RWPE1 (cell line): ENCODE measurements at regions not wholly inside any gene's neighbourhood (a gene's known extent, or its start where the extent isn't known, plus 50 kb on each side); places are given as distances from the start of the nearest gene placed in this dataset.

ENCODE experiments used
- CTCF ChIA-PET: fragments of 350-600 bp; sonication (Branson Sonifier 250); formaldehyde crosslinking; extraction: SDS; loops from one replicate; lab custom pipeline; 2021; lab: Yijun Ruan, JAX
- POLR2A ChIA-PET: fragments of 400-600 bp; formaldehyde crosslinking; extraction: SDS; loops from one replicate; lab custom pipeline; 2020; ENCODE audit warnings: antibody characterized with exemption; ENCODE audit not compliant: low non-redundant PET; lab: Yijun Ruan, JAX
- DNase-seq: peaks from one replicate; pipeline ENCODE4 v3.0.0; 2012; ENCODE audit warnings: low spot score
- H3K27ac ChIP-seq: fragments of 450-650 bp; 2 replicates; pipeline ENCODE4 v1.5.1; 2017
- CTCF ChIP-seq: fragments of 450-650 bp; conservative IDR thresholded peaks from 2 replicates; pipeline ENCODE4 v1.5.1; 2017; ENCODE audit warnings: low read depth, mild to moderate bottlenecking

GRCh38 chr16:79868841-79869240 is 268.3 kb upstream of the MAF start:
- ChIA-PET POLR2A (no interaction called here), CTCF (interaction anchor here (0.6 kb wide), 1 partner anchor 812 kb away, joined by 3 read pairs; no protein-coding TSS in a partner anchor)
- no peak for DNase-seq
- no peak for TF ChIP-seq CTCF
- H3K27ac ChIP-seq: no peak overlapping the region

GRCh38 chr16:79867425-79867997 is 267.0 kb upstream of the MAF start:
- no peak for TF ChIP-seq CTCF
- H3K27ac ChIP-seq: no peak overlapping the region
- DNase-seq: no peak
- ChIA-PET POLR2A (no interaction called here), CTCF (no interaction called here)

- no peak for DNase-seq
- CTCF ChIA-PET: interaction anchor here (0.6 kb wide), 2 partner anchors 1125 to 1477 kb away, joined by 4 to 6 read pairs; no protein-coding TSS in a partner anchor
- TF ChIP-seq CTCF: no peak
- POLR2A ChIA-PET: no interaction called here
- H3K27ac ChIP-seq: no peak overlapping the region
These were observed 265.4 kb upstream of the MAF start for GRCh38 chr16:79865918-79866317.

GRCh38 chr16:79864781-79865391 is 264.3 kb upstream of the MAF start:
- no peak for TF ChIP-seq CTCF
- H3K27ac ChIP-seq: no peak overlapping the region

GRCh38 chr16:79864032-79864780 is 263.7 kb upstream of the MAF start:
- no peak for DNase-seq
- CTCF ChIA-PET: interaction anchor here (0.6 kb wide), 1 partner anchor 141 kb away, joined by 3 read pairs; no protein-coding TSS in a partner anchor
- no peak overlapping the region for H3K27ac ChIP-seq
- POLR2A ChIA-PET: interaction anchor here (0.5 kb wide), 1 partner anchor 12 kb away, joined by 3 read pairs; no protein-coding TSS in a partner anchor
- no peak for TF ChIP-seq CTCF

More at GRCh38 chr16:79864781-79865391, 264.3 kb upstream of the MAF start:
- ChIA-PET POLR2A (no interaction called here), CTCF (interaction anchor here (0.6 kb wide), 1 partner anchor 142 kb away, joined by 3 read pairs; no protein-coding TSS in a partner anchor)
- no peak for DNase-seq
